Kidney (tissue), 13 donors: ENCODE measurements at regions not wholly inside any gene's neighbourhood (a gene's known extent, or its start where the extent isn't known, plus 50 kb on each side); places are given as distances from the start of the nearest gene placed in this dataset.

Experiments used
- DNase-seq, 5 donors: peaks; one replicate each; pipeline ENCODE4 v3.0.0-alpha.2; 2013 to 2020
- FAIRE-seq: peaks from 2 replicates; lab custom pipeline; 2012; peaks lifted over from hg19 to GRCh38; lab: Jason Lieb, UNC
- H3K27ac ChIP-seq, 2 donors: one replicate each; pipeline ENCODE4 v1.7.0; 2013; ENCODE audit warnings: low read depth in 2 of 2, low read length in 2 of 2, inconsistent platforms in 1 of 2
- H3K27me3 ChIP-seq: one replicate; pipeline ENCODE4 v1.7.1; 2013; ENCODE audit warnings: low read length, inconsistent platforms; ENCODE audit not compliant: control insufficient read depth, insufficient read depth
- H3K36me3 ChIP-seq, 3 donors: one replicate each; pipeline versions ENCODE4 v1.7.0 to v1.7.1; 2013; ENCODE audit warnings: low read length in 3 of 3, control low read depth in 1 of 3, inconsistent platforms in 1 of 3; ENCODE audit not compliant: insufficient read depth in 3 of 3, control insufficient read depth in 2 of 3
- H3K4me1 ChIP-seq, 3 donors: one replicate each; pipeline versions ENCODE4 v1.7.0 to v1.7.1; 2013; ENCODE audit warnings: low read length in 3 of 3, inconsistent platforms in 1 of 3, low read depth in 1 of 3; ENCODE audit not compliant: control insufficient read depth in 2 of 3, insufficient read depth in 2 of 3
- H3K4me3 ChIP-seq, 3 donors: one replicate each; pipeline versions ENCODE4 v1.7.0 to v1.8.1; 2013; ENCODE audit warnings: low read length in 3 of 3, control low read depth in 1 of 3, inconsistent platforms in 1 of 3
- H3K9ac ChIP-seq, 3 donors: one replicate each; pipeline versions ENCODE4 v1.7.0 to v1.7.1; 2013; ENCODE audit warnings: low read length in 3 of 3, control low read depth in 1 of 3, inconsistent platforms in 1 of 3
- H3K9me3 ChIP-seq, 3 donors: one replicate each; pipeline versions ENCODE4 v1.7.0 to v1.7.1; 2013; ENCODE audit warnings: low read length in 3 of 3, control low read depth in 1 of 3, inconsistent platforms in 1 of 3; ENCODE audit not compliant: control insufficient read depth in 2 of 3, insufficient read depth in 1 of 3
- intact Hi-C: fragments of 100-400 bp; cut with DNase I; formaldehyde crosslinking; loops from one replicate; pipeline ENCODE4 v1.11.1; 2022
- TF ChIP-seq, protein P1 (sequence below): IDR thresholded peaks from 3 replicates; pipeline ENCODE4 v1.5.1; 2012; ENCODE audit warnings: mild to moderate bottlenecking, moderate library complexity, borderline replicate concordance; ENCODE audit not compliant: insufficient read depth; ENCODE audit errors: extremely low read depth
- donor health status: control.
- donor health status: control.
- donor health status: control.
- donor health status: control.
- donor health status: control.
- donor health status: DM: yes; HTN: yes; CAD: no.
- donor health status: Normal renal cell carcinoma (clear cell type).

DNA sequence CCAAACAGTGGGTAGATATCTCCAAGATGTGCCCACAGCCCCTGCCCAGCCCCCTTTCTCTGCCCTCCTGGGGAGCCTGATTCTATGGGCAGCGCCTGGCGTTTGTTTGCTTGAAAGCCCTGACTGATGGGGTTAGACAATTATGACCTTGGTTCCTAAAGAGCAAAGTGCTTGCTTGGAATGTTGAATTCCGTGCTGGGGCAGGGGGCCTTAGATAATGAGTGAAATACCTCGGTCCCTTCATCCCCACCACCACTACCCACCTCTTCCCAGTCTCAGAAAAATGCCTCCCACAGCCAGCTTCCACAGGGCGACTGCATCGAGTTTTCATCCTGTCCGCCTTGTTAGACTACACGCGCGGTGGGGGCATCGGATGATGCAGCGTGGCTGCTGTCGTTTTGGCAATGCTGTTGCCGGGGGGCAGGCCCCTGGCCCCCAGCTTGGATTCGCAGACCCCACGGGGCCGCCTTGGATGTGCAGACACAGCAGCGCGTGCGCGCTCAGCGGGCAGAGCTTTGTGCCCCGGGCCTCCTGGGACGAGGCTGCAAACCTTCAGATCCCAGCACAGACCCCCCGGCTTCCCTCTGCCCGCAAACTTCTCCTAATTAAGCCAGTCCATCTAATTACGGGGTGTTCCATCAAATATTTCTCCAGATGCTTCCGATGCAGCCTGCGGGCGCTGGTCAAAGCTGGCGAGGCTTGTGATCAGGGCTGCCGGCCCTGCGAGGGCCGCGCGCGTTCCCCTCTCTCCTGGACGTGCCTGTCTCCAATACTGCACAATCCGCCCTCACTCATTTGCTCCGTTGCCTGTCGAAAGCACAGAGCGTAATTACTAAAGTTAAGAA, 86.1 kb downstream of the LINC00237 start:
- no peaks in the 10 kb centered on the region for H3K36me3 ChIP-seq
- H3K27me3 ChIP-seq: peaks cover 3% of the 10 kb centered on the region
- FAIRE-seq: no peak

GRCh38 chr20:21019468-21019813, 86.7 kb downstream of the LINC00237 start:
- TF ChIP-seq, protein P1, sequence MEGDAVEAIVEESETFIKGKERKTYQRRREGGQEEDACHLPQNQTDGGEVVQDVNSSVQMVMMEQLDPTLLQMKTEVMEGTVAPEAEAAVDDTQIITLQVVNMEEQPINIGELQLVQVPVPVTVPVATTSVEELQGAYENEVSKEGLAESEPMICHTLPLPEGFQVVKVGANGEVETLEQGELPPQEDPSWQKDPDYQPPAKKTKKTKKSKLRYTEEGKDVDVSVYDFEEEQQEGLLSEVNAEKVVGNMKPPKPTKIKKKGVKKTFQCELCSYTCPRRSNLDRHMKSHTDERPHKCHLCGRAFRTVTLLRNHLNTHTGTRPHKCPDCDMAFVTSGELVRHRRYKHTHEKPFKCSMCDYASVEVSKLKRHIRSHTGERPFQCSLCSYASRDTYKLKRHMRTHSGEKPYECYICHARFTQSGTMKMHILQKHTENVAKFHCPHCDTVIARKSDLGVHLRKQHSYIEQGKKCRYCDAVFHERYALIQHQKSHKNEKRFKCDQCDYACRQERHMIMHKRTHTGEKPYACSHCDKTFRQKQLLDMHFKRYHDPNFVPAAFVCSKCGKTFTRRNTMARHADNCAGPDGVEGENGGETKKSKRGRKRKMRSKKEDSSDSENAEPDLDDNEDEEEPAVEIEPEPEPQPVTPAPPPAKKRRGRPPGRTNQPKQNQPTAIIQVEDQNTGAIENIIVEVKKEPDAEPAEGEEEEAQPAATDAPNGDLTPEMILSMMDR: no peak
- DNase-seq (no peak), FAIRE-seq (no peak)
- Histone ChIP-seq H3K4me1 (no peaks in the 10 kb centered on the region), H3K27ac (no peak overlapping the region), H3K9ac (no peak overlapping the region), H3K9me3 (no peaks in the 10 kb centered on the region), H3K4me3 (no peak overlapping the region), H3K27me3 (peaks cover 3% of the 10 kb centered on the region), H3K36me3 (no peaks in the 10 kb centered on the region)
- intact Hi-C loops: no loop called here

More for the DNA sequence above, 86.1 kb downstream of the LINC00237 start:
- no peak overlapping the region for H3K27ac ChIP-seq
- intact Hi-C loops: no loop called here
- no peak overlapping the region for H3K4me3 ChIP-seq
- TF ChIP-seq, protein P1: no peak
- no peak overlapping the region for H3K9ac ChIP-seq
- DNase-seq: peak; percentile 27 to 64 (median 28)
- no peaks in the 10 kb centered on the region for H3K9me3 ChIP-seq
- no peaks in the 10 kb centered on the region for H3K4me1 ChIP-seq

- peaks cover 3% of the 10 kb centered on the region for H3K27me3 ChIP-seq
Measured at GRCh38 chr20:21018576-21018975, 87.6 kb downstream of the LINC00237 start.

More at GRCh38 chr20:21018576-21018975, 87.6 kb downstream of the LINC00237 start:
- FAIRE-seq: no peak
- no peak overlapping the region for H3K9ac ChIP-seq
- H3K4me1 ChIP-seq: no peaks in the 10 kb centered on the region
- intact Hi-C loops: no loop called here
- no peaks in the 10 kb centered on the region for H3K9me3 ChIP-seq
- H3K27ac ChIP-seq: no peak overlapping the region
- H3K4me3 ChIP-seq: no peak overlapping the region
- no peak for DNase-seq
- TF ChIP-seq, protein P1: no peak
- no peaks in the 10 kb centered on the region for H3K36me3 ChIP-seq
